Fibroblast of skin of left biceps (primary cell): ENCODE measurements at regions not wholly inside any gene's neighbourhood (a gene's known extent, or its start where the extent isn't known, plus 50 kb on each side); places are given as distances from the start of the nearest gene placed in this dataset.

ENCODE experiments used
- DNase-seq, 2 experiments: peaks; one replicate each; pipeline ENCODE4 v3.0.0-alpha.2; 2013; ENCODE audit warnings: low read depth in 2 of 2

DNA sequence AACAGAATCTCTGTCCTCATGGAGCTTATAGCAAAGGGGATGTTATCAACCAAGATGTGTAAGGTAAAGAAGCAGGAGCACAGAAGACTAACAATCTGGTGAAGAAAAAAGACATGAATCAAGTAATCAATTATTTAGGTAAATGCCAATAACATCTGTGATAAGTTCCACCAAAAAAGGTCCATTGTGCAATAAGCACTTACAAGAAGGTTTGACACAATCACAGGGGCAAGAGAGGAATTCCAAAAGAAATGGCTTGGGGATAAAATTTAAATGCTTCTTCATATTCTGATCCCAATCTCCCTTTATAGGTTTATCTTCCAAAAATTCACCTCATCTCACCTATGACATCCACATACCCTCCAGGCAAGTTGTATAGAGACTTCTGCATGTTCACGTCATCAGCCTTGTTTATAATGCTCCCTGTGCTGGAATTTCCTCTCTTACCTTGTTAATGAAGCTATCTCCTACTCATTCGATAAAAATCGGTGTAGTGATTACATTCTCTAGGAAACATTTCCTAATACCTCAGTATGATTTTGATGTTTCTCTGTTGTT is 53.6 kb upstream of the DPT start:
- no peak for DNase-seq

DNA sequence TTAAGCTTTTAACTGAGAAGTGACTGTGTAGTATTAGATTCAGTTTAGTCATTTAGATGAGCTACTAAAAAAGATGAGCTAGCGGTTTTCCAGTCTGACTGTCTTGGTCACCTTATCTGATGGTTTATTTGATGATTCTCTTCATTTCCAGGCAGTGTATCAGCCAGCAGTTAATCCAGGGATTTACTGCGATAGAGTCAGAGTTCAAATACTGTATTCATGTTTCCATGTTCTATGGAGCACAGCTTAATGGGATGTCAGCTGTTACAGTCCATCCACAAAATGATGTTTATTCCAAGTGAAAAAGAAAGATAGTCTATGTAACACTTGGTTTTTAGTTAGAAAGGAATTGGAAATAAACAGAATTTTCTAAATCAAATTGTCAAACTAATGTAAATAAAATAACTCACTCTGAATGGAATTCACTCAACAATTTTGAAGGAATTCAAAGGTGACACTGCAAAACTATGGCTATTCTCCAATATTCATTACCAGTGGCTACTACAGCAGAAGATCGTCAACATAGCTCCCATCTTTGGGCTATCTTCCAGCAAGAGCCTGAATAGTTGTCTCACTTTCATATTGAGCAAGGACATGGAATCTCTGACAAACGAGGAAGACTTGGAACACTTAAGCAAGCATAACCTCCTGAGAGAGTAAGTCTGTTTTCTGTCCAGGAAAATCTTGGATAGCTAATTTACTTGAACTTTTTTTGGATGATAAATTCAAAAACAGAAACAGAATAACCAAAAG is 54.6 kb upstream of the DPT start:
- peak; percentile 10 to 16 for DNase-seq

DNA sequence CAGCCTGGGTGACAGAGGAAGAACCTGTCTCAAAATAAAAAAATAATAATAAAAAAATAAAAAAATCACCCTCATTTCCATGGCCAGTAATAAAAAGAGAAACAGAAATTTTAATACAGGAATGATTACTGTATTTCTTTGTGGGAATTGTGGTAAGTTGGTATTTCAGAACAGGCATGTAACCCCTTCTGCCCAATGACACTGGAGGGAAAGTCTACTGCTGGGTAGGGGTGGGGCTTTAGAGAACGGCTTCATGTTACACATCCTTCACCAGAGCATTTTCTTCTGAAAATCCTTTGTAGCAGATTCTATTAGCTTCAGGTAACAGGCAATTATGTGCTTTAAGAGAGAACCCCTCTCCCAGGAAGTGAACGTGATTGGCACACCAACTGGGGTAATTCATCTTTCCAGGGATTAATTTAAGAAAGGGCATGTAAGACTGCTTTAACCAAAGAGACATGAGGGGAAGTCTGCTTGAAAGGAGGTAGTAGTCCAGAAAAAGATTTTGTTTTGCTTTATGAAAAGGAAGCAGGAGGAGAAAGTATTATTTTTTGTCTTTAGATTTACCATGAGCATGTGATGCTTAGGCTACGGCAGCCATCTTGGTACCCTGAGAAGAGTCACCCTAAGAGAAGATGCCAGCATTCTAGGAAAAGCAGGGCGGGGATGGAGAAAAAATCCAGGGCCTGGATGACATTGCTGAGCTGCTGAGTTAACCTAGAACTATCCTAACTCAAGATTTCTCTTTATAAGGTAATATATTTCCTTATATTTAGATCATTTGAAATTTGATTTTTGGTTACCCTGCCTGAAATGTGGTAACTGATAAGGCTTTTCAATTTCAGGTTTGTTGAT is 57.7 kb upstream of the DPT start:
- no peak for DNase-seq

DNA sequence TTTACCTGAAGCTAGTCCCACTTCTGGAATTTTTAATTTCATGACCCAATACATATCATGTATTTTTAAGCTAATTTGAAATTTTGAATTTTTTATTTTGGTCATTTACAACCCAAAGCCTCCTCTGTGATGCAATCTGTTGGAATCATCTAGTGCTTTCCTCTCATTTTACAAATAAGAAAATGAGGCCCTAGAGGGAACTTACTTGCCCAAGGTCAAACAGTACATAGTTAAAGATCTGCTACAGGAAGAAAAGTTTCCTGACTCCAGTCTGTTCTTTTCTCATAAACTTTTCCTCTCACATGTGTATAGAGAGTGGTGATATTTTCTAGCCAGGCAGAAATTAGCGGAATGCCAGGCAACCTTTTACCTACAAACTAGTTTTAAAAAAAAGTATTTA is 59.3 kb upstream of the DPT start:
- DNase-seq, result no peak

DNA sequence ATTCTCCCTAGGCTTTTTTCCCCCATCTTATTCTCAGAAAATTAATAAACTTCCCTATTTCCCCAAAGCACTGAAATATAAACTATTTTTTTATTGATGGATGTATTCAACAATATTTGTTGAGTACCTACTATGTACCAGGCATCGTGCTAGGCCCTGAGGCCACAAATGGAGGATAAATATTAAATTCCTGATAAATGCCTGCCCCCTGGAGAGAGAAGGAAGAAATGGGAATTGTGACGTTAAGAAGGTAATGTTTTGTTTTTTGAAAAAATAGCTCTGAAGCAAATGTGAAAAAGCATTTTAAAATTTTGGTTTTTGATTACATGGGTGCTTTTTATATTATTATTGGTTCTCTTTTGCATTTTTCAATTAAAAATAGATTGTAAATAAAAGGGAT is 60.5 kb upstream of the DPT start:
- no peak for DNase-seq

DNA sequence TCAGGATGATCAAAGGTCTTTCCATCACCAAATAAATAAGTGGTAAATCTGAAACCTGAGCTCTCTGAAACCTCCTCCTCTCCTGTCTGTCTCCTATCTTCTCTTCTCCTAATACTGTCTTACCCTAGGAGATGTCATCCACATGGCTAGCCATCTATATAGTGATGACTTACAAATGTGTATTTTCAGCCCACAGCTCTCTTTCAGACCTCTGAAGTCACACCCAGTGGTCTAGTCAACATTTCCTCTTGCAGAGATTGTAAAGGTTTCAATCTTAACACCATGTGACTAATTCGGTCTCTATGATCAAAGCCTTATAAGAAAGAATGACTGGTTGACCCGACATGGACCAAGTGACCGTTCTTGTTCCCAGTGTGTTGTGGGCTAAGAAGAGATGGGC is 63.1 kb upstream of the DPT start:
- DNase-seq, result no peak

DNA sequence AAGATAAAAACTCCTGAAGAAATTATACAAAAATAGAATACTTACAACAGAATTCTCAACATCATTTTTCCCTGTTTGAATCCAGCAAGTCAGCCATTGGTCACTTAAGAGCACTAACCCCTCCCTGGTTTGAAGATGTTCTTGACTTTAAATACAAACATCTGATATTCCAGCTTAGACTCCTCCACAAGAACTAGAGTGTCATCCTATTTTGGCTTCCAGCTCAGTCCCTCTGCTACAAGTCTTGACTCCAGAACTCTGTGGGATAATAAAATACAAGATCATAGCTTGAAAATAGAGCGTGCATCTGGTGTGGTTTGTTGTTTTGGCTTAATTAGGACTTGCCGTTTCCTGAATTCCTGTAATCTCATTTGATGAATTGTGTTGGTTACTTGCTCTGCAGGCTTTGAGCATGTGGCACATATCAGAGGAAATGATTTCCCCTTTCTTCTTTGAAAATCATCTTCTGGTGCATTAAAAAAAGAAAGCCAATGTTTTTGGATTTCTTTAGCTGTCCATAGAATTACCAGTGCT is 63.7 kb upstream of the DPT start:
- no peak for DNase-seq

DNA sequence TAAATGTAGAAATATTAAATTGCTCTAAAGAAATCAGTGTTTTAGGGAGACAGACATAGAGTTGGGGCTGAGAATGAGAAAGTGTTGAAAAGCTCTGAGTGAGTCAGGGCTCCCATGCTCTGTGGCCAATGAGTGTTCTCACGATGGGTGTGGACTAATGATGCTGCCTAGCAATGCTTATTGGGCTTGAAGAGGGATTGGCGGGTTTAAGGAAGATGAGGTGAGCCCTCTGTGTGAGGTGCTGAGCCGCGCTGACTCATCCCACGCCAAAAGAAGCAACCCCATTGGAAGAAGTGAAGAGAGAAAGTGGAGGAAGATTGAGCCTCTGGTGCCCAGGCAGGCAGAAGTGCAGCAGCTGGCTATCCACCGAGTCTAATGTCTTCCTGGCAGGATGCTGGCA is 65.1 kb upstream of the DPT start:
- DNase-seq, result no peak

DNA sequence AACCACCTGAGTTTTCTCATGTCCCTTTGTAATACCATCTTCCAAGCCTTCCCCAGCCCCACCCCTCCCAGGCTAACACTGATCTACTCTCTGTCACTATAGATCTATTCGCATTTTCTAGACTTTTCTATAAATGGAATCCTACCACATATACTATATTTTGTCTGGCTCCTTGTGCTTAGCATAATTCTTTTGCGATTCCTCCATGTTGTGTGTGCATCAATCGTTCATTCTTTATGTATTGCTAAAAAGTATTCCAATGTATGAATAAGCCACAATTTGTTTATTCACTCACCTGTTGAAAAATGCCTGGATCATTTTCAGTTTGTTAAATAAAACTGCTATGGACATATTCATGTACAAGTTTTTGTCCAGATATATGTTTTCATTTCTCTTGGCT is 66.7 kb upstream of the DPT start:
- DNase-seq, result no peak

DNA sequence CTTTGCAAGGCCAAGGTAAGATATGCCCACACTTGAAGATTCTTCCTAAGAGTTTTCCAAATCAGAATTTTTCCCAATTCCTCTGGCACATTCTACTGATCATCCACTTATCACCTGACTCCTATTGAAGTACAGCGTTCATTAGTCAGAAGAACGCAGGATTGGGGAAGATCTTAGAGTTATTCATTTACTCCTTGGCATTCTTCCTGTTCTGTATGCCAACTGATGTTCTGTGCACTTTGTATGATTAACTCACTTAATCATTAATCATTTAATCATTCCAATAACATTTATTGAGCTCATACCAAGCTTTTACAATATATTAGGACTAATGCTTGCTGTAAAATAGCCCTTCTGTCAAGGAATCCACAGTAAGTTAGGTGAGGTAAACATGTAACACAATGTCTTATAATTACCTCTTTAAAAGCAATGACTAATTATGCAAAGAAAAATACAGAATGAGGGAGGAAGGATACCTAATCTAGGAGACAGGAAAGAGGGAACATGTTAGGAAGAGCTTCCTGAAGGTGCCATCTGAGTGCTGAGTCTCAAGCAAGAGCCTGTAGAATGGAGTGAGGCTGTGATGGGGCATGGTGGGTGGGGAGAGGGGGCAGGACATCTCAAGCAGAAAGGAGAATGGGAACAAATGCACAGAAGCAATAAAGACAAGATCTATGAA is 71.1 kb upstream of the DPT start:
- no peak for DNase-seq

DNA sequence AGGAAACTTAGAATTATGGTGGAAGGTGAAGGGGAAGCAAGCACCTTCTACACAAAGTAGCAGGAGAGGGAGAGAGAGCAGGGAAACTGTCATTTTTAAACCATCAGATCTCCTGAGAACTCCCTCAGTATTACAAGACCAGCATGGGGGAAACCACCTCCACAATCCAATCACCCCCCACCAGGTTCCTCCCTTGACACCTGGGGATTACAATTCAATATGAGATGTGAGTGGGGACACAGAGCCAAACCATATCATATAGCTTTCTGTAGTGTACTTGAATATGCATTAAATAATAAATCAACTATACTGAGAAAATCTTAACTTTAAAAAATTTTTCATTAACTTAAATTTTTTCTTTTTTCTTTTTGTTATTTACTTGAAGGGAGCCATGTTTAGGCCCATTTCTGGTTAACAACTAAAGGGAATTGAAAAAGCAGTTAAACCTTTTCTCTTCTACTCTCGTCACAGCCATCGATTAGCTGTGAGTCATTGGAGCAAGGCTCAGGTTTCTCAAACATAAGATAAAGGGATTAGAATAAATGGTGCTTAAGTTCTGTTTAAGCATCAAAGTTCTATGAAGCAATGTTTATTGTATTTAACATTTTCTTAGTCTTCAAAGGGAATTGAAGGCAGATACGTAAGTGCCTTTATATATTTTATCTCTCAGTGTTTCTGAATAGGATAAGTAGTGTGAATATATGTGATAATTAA is 72.2 kb upstream of the DPT start:
- no peak for DNase-seq

DNA sequence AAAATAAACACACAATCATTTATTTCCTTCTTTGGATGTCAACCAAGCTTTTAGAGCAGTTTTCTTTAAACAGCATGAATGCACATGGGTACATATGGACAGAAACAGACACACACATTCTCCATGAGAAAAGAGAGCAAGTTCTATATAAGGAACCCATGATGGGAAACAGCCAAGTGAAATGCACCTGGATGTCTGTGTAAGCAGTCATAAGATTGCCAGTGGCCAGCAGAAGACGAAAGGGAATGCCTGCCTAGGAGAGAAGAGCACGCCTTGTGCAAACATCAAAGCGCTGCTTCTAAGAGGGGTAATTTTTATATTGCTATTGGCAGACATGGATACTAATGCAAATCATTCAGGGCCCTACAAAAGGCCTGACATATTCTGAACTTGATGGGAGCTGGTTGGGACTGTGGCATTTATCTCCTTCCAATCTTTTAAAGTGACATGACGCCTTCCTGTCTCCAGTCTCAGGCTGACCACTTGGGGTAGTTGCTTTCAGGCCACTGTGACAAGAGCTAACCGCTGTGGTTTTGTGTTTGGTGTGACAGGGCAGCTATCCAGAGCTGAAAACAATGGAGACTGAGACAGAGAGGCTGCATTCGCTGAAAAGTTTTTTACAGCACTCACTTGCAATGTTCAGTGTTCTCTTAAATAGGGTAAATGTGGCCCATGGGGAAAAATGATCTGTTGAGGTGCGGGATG is 75.0 kb upstream of the DPT start:
- DNase-seq, result no peak

DNA sequence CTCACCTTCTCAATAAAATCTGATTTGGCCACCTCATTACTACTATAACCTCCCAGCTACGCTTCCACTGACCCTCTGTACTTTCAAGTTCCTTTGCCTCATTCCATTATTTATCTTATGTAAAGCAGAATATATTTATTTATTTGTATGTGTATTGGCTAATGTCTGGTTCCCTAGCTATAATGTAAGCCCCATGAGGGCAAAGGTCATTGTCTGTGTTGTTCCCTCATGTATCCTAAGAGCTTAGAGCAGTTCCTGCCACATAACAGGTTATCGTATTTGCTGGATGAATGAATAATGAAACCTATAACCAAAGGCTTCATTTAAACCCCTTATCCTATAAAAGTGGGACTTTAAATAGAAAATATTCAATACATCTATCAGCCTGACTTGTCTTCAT is 77.9 kb upstream of the DPT start:
- no peak for DNase-seq

DNA sequence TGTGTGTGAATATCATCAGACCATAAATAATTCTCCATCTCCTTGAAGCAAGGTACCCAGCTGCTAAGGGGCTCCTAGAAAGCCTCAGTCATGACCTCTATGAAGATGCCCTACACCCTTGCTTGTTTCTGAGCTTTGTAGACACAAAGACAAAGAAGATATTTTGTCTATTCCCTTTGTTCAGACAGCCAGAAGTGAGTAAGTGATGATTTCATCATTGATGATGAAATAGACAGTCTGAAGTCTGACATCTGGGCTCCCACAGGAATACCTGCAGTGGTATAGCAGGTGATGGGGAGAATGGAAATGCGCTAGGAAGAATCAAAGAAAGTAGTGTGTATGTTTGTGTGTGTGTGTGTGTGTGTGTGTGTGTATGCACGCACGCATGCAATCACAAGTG is 82.2 kb upstream of the DPT start:
- DNase-seq, result no peak

DNA sequence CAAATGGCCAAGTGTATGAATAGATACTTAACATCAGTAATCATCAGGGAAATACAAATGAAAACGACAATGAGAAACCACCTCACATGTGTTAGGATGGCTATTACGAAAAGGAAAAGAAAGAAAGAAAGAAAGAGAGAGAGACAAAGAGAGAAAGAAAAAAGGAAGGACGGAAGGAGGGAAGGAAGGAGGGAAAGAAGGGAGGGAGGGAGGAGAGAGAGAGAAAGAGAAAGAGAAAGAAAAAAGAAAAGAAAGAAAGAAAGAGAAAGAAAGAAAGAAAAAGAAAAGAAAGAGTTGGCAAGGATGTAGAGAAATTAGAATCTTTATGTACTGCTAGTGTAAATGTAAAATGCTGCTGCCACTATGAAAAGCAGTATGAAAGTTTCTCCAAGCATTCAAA is 90.7 kb upstream of the DPT start:
- no peak for DNase-seq

DNA sequence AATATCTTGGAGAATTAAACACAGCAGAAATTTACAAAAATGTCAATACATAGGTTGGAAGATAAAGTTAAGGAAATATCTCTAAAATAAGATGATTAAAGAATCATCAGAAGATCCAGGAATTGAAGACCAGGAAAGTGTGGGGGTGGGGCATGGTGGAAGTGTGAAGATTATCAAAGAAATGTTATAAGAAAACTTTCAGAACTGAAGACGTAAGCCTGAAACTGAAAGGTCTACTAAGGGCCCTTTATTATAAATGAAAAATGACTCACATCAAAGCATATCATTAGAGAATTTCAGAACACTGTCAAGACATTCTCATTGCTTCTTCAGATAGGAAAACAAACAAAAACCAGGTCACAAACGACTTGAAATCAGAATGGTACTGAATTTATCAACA is 92.4 kb upstream of the DPT start:
- no peak for DNase-seq

DNA sequence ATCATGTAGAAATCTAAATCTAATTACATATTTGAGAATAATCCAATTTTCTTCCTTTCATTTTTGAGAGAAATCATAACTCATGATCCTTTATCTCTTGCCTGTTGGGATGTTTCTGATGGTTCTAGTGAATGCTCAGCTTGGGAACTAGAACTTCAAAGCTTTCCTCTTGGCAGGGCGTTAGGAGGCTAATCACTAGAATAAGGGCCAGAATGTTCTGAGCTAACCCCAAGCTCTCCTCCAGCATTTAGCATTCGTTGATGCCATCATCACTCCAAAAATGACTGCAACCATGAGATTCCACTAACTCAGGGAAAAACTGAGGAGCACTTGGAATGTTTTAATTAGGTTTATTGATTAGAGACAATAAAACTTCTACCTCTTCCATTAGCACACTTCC is 93.9 kb upstream of the DPT start:
- no peak for DNase-seq

DNA sequence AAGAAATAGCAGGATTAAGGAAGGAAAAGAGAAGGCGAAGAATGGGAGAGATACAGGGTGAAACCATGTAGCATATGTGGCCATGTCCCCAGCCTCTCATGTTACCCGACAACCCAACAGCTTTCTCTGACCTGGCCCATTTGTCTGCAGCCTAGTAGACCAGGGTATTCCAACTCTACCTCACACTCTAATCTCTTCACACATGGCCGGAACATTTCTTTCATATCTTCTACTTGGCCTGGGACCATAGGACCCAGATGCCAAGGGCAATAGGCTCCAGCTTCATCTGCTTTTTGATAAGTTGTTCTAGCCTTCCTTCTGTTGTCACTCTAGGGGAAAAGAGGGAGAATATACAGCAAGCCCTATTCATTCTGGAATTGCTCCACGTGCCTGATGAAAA is 95.0 kb upstream of the DPT start:
- no peak for DNase-seq

DNA sequence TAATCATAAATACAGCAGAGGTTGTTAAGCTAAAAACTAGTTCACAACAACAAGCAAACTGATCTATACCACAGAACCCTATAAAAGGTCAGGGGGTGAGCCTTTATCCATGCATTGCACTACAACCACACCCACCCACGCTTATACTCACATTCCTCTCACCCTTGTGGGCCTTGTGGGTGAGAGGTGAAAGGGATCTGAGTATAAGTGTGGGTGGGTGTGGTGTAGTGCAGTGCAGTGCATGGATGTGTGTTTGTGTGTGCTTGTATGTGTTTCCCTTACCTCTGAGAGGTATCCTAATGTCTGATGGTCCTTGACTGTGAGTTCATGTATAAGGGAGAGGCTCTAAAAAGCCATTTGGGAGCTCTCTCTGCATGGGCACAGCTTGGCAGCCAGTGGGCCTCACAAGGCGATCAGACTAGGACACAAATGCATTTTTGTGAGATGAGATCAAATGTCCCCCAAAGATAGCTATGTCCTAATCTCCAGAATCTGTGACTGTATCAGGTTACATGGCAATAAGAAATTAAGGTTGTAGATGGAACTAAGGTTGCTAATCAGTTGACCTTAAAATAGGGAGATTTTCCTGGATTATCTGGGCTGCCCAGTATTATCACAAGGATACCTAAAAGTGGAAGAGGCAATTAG is 95.5 kb upstream of the DPT start:
- DNase-seq, result no peak

DNA sequence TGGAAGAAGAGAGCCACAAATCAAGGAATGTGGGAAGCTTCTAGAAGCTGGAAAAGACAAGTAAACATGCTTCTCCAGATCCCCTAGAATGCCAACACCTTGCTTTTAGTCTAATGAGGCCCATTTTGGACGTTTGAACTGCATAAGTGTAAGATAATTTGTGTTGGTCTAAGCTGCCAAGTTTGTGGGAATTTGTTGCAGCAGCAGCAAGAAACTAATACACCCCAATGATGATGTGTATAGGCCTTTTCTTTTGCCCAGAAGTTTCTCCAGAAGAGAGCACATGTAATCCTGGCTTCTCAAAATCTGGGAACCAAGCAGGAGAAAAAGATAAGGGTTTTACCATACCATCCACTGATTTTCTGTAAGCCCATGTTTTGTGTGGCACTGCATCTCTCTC is 96.1 kb upstream of the DPT start:
- DNase-seq, result no peak

DNA sequence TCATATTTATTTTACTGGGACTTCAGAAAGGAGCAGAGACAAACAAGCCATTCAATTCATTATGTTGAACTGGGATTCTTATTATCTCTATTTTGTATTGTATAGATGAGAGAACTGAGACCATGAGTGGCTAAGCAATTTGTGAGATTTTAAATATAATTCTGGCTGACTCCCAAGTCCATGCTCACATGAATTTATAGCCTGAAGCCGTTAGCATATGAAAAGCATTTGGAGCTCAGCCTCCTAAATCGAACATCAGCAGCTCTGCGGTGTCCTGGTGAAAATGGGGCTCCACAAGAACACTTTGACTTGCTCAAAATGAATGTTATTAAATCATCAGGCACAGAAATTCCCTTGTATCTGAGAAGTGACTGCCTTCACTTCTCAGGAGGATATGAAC is 96.8 kb upstream of the DPT start:
- no peak for DNase-seq
